Kidney tubule cell (primary cell): ENCODE measurements at regions not wholly inside any gene's neighbourhood (a gene's known extent, or its start where the extent isn't known, plus 50 kb on each side); places are given as distances from the start of the nearest gene placed in this dataset.
"Not testable (repeated sequence)": the region's sequence is repeated elsewhere in the genome, so short reads cannot be mapped to it uniquely, and the experiment has no call there.

Experiments
- DNase-seq: peaks from one replicate; pipeline ENCODE4 v3.0.0-alpha.2; 2018; ENCODE audit warnings: low spot score

DNA sequence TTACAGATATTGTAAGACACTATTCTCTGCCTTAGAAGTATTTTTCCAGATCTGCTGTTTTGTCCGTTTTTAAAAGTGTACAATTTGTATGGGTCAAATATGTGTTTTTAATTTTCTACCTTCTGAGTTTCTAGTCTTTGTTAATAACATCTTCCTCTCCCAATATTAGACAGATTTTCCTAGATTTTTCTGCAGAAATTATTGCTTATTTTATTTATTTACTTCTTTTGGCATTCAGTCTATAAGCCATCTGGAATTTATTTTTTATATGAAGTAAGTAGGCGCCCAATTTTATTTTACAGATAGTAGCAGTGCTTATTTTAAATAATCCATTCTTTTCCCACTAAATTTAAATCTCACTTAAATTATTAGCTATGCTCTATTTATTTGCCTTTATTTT lies 103.1 kb upstream of the PLEKHG1 start:
- no peak for DNase-seq

DNA sequence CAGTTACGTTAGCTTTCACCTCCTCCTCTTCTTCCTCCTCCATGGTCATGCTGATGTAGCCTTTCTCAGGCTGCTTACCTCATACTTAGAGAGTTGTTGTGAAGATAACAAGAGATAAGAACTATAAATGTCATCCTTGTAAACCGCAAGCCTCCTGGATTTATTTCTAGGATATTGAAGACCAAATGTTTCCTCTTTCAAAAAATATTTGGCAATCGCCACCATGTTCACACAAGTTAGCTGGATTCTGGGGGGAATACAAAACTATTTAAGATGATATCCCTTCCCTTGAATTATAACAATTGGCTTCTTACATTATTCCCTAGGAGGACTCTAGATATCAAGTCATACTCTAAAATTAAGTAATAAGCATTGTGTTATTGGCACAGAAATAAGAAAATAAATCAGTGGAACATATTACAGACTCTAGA lies 99.8 kb upstream of the PLEKHG1 start:
- no peak for DNase-seq

DNA sequence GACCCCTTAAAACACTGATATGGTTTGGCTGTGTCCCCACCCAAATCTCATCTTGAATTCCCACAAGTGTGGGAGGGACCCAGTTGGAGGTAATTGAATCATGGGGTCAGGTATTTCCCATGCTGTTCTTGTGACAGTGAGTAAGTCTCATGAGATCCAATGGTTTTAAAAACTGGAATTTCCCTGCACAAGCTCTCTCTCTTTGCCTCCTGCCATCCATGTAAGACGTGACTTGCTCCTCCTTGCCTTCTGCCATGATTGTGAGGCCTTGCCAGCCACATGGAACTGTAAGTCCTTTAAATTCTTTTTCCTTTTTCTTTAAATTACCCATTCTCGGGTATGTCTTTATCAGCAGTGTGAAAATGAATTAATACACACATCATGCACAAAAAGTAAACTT lies 99.1 kb upstream of the PLEKHG1 start:
- DNase-seq, result peak; percentile 46

DNA sequence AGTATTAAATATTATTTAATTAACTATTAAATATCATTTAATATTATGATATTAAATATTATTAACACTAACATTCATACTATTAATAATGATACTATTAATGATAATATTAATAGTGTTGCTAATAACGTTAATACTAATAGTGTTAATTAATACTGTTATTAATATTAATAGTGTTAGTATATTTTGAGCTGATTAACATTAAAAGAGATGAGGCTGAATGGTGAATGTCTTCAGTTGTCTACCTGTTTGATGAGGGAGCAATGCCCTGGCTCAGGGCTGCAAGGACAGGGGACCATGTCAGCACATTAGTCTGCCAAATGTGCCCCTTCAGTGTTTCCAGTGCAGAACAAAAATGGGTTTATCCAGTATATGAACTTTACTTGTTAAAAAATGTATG lies 96.6 kb upstream of the PLEKHG1 start:
- DNase-seq, result no peak

DNA sequence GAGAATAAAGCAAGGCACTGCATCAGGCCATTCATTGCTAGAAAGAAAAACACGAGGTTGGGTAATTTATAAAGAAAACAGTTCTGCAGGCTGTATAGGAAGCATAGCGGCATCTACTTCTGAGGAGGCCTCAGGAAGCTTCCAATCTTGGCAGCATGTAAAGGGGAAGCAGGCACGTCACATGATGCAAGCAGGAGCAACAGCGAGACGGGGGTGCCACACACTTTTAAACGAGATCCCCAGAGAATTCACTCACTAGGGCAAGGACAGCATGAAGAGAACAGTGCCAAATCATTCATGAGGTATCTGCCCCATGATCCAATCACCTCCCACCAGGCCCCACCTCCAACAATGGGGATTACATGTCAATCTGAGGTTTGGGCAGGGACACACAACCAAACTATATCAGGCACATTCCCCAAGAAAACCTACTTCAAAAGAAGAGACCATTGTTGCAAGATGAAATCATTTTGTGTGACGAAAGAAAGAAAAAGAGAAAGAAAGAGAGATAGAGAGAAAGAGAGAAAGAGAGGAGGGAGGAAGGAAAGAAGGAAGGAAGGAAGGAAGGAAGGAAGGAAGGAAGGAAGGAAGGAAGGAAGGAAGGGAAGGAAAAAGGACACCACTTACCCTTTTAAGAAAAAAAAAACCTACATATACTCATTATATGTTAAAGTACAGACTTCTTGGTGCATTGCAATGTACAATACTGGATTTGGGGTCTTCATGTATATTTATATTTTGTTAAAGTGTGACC lies 95.9 kb upstream of the PLEKHG1 start:
- no peak for DNase-seq

DNA sequence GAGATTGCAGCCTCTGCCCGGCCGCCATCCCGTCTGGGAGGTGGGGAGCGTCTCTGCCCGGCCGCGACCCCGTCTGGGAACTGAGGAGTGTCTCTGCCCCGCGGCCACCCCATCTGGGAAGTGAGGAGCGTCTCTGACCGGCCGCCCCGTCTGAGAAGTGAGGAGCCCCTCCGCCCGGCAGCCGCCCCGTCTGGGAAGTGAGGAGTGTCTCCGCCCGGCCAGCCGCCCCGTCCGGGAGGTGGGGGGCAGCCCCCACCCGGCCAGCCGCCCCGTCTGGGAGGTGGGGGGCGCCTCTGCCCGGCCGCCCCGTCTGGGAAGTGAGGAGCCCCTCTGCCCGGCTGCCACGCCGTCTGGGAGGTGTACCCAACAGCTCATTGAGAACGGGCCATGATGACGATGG lies 92.3 kb upstream of the PLEKHG1 start:
- DNase-seq, result not testable (repeated sequence)

DNA sequence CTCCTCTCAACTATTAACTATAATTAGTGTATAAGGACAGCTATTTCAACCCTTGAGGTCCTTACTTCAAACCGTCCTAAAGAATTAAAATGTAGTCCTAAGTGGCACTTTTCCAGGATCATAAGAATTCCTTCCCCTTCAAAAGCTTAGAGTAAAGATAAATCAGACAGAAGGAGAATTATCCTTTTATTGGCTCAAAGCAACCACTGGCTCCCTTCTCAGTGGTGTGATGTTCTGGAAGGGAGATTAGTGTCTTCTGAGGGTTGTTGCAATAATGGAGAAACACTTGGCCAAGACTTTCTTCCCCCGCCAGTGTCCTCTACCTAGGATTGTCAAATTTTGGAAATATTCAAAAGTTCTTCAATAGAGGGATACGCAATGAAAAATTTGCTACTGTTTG lies 89.1 kb upstream of the PLEKHG1 start:
- DNase-seq, result no peak

DNA sequence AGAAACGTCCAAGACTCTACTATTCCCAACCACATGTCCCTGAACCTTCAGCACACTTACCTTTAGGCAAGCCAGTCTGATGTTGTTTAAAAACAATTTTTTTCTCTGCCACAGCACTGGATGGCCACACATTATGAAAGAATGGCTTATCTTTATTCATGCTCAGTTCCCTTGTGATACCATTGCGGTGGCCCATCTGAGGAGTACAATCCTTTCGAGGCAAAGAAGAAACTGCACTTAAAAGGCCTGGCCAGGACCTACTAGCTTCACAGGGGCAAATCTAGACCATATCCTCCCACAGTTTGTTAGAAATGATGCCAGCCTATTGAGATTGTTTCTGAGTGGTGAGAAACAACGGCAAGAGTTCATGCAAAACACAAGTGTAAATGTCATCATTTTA lies 88.4 kb upstream of the PLEKHG1 start:
- no peak for DNase-seq

DNA sequence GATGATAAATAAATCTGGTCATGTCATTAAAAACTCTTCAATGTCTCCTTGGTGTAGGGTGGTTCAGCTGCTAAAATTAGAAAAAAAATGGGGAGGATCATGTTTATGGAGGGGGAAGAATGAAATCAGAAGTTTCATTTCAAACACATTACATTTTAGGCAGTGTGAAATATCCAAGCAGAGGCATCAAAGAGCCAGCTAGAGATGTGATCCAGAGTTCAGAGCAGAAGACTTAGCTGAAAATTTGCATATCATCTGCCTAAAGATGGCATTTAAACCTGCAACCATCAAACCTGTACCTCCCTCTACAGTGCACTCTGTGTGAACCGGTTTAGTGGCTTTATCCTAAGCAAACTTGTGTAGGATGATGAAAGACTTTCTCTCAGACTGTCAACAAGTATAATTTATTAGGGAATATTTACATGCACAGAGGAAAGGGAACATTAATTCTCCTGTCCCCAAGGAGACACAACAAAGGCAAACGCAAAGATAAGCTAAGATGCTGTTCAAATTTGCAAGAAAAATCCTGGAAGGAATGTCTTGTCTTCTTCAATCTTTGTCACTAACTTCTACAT lies 84.8 kb upstream of the PLEKHG1 start:
- no peak for DNase-seq

DNA sequence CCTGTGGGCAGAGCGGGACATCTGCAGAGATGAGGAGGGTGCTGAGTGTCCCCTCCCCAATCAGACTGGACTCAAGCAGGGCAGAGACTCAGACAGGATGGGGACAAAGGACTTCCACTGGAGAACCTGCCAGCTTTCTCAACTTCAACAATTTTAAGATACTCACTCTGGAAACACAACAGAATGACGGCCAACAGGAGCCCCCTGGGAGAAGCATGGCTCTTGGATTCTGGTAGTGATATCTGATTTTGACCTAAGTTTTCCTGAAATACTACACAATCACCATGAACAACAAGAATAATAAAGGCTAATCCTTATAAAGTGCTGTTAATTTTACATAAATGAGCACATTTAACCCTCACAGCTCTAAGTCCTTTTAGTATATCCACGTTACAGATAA lies 83.5 kb upstream of the PLEKHG1 start:
- DNase-seq, result no peak

DNA sequence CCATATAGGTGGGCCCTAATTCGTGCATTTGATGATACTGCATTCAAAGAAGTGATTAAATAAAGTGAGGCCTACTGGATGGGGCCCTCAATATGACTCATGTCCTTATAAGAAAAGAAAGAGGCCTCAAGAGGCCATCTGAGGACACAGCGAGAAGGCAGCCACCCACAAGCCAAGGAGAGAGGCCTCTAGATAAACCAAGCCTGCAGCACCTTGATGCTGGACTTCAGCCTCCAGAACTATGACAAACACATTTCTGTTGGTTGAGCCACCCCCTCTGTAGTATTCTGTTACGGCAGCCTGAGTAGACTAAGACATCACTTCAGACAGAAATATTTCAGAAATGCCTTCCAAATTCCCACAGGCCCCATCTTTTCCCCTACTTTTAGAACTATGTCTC lies 82.5 kb upstream of the PLEKHG1 start:
- DNase-seq, result peak; percentile 13

DNA sequence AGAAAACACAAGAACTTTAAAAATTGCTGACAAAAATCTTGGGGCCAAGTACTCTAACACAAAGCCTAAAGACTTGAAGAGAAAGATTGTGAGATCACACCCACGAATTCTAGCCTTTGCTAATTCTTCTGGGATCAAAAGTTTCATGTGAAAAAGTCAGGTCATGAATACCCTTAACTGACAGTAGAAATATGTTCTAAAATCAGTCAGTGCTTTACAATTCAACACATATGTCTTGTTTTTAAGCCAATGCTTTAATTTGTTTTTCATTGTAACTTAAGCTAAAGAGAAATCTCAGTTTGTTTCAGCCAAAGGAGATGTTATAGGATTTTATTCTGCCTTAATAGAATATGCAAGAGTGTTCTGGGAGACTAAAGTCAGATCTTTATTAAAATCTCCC lies 78.2 kb upstream of the PLEKHG1 start:
- DNase-seq, result no peak

DNA sequence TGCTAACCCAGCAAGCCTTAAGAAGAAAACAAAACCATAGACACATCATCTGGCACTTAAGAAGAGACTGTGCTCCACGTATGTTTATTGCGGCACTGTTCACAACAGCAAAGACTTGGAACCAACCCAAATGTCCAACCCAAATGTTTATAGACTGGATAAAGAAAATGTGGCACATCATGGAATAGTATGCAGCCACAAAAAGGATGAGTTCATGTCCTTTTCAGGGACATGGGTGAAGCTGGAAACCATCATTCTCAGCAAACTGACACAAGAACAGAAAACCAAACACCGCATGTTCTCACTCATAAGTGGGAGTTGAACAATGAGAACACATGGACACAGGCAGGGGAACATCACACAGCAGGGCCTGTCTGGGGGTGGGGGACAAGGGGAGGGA lies 76.5 kb upstream of the PLEKHG1 start:
- DNase-seq, result not testable (repeated sequence)

DNA sequence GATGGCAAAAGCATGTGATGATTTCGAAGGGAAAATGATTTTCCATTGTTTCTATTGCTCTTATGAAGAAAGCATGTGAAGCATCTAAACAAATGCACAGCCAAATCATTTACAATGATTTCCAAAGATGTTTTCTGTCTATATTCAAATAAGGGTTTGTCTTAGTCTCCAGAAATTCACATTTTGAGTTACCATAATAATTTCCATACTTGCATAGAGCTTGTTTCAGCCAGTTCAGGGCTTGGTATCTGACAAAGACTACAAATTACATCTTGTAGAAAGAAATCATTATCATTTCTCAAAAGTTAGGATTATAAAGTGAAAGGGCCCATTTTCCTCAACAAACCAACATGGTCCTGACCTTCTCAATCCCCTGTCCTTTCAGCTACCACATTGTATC lies 74.4 kb upstream of the PLEKHG1 start:
- DNase-seq, result no peak

DNA sequence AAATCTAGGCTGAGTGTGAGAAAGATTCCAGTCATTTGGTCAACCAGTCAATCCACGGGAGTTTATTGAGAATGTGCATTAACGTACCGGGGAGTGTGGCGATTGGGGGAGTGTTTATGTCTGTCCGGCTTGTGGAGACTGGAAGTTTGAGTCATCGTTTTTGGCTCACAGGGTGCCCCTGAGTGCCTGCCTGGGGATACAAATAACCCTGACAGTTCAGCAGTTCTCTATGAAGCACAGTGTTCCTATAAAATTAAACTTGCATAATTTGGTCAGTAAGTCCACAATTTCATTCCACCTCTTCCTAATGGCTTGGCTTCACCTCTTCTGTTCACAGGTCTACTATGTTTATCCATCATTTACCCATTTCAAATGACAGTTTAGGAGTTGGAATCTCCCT lies 72.6 kb upstream of the PLEKHG1 start:
- no peak for DNase-seq

DNA sequence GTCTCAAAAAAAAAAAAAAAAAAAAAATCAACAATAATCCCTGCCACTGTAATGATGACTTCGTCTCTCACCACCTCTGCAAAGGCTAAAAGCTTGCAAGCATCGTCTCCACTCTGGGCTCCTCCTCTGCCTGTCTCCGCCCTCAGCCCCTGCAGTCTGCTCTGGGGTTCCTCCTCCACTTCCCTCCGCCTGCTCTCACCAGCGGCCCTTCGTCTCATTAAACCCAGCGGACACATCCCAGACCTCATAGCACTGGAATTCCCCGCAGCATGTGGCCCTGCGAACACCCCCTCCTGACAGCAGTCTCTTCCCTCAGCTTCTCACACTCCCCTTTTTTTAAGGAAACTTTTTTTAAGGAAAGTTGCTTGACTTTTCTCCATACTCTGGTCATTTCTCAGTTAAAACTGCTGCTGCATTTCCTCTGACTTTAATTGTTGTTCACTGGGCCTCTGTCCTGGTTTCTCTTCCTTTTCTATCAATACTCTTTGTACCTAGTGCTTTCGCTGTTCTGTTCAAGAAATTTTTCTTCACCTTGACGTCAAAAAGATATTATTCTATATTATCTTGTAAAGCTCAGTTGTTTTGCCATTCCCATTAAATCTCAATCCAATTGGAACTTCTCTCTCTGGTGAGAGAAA lies 70.9 kb upstream of the PLEKHG1 start:
- DNase-seq, result peak; percentile 76

DNA sequence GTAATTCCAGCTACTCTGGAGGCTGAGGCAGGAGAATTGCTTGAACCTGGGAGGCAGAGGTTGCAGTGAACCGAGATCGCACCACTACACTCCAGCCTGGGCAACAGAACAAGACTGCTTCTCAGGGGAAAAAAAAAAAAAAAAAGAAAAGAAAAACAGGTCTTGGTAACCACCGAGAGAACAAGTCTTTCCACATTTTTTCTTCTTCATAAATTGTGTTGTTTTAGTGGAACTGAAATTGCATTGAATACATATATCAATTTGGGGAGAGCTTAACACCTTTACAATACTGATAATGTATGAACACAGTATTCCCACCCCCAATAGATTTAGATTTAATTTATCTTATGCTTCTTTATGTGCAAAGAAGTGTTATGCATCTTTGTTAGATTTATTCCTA lies 70.0 kb upstream of the PLEKHG1 start:
- DNase-seq, result no peak

DNA sequence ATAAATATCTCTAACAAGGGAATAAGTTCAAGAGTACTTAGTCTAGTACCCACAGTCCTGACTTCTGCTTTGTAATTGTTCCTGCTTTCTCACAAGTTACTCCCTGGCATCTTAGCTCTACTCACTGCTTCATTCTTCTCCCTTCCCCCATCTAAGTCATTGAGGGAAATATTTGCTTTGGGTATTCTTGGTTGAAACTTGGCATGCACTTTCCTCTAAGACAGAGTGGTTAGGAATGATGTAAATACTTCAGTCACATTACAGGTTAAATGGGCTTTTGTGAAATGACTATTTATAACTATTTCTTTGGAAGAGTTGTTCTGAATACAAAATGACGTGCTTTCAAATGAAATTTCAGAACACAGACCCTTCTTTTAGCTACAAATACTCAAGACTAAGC lies 67.7 kb upstream of the PLEKHG1 start:
- DNase-seq, result no peak

DNA sequence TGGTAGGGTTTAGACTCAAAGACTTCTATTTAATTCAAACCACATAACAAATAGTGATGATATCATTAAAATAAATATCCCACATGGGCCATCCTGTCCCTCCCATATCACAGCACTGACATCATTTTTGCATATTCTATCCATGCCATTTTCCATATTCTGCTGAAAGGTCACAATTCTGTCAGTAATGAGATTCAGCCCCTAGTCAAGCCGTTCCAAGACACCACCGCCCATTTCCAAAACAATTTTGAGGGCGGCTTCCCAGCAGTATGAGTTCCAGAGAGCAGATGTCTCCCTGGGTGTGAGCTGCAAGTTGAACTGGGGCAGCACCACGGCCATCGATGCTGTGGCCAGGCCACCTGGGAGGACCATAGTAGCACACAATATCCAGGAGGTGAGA lies 65.1 kb upstream of the PLEKHG1 start:
- DNase-seq, result no peak

DNA sequence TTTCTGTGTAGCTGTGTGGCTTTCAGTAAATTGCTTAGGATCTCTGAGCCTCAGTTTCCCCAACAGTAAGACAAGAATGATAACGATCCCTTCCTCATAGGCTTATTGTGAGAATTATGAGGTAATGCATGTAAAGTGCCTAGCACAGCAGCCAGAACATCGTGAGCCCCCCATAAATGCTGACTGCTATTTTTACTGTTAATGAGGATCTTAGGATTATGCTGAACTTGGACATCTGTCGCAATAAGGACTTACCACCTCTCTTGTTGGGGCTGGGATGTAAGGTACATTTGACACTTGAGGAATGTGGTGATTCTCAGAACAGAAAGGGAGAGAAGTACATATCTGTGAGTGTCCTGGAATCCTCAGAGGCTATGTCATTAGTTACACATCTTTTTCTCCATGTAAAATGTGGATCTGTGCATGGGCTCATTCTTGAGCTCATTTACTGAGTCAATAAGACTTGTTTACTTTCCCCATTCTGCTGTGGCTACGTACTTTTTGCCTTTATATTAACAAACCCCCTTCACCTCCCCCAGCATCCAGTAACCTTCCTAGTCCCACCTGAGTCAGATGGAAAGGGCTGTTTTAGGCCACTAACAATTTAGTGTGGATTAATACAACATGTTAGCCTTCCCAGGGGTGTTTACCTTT lies 64.4 kb upstream of the PLEKHG1 start:
- DNase-seq, result no peak

DNA sequence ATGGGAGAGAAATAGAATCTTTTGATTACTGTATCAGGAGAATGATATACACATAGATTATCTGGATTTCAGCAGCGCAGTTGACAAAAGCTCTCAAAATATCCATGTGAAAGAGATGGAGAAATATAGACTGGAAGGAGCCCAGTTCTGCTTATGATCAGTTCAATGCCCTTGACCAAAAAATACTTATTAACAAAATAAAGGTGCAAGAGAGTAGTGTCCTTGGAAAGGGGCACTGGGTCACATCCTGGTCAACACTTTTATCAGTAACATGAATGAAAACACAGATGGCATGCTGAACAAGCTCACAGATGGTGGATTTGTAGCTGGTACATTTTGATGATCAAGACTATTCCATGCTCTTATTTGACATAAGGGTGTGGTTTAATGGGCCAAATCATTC lies 63.9 kb upstream of the PLEKHG1 start:
- no peak for DNase-seq

DNA sequence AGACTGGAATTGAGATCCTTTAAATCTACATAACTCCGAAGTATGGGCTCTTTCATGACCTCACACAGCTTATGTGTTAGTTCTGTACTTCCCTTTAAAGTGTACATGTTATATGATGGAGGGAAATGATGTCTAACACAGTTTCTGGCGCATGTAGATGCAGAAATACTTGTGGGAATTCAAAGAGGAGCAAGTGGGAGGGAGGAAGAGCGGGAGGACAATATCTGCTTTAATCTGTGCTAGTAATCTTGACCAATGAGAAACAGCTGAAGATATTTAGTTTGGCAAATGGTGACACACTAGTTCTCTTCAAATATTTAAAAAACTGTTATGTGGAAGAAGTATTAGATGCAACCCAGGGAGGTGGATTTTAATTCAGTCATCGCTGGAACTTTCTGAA lies 62.9 kb upstream of the PLEKHG1 start:
- no peak for DNase-seq

DNA sequence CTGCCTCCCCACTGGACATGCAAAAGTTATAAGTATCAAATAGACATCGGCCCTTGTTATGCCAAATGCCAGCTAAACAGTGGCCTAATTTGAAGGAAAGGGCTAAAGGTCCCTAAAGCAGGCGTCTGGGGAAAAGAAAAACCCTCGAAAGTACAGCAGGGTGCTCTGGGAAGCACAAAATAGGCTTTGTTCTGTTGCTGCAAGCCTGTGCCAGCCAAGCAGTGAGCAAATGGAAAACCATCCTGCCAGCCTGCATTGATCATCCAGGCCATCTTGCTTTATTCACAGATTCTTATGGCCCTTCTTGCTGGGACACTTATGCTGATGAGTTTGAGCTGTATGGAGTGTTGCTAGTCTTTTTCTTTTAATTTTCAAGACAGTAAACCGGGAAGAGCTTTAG lies 62.2 kb upstream of the PLEKHG1 start:
- DNase-seq, result no peak
